ENCODE measurements at regions not wholly inside any gene's neighbourhood (a gene's known extent, or its start where the extent isn't known, plus 50 kb on each side); places are given as distances from the start of the nearest gene placed in this dataset.

GRCh38 chr10:36764823-36765222 lies 360.6 kb upstream of the ANKRD30A start:
- H3K4me3 ChIP-seq = no peak overlapping the region
- WGBS, 2 donors = 72 to 79% methylated on average over 4 of the region's 4 CpGs
- no peaks in the 10 kb centered on the region for H3K9me3 ChIP-seq
- no peaks in the 10 kb centered on the region for H3K27me3 ChIP-seq
- no peak for DNase-seq
- H3K36me3 ChIP-seq (ENCODE audit: low read depth, missing control alignments) = no peaks in the 10 kb centered on the region
- H3K4me1 ChIP-seq = peaks cover 18% of the 10 kb centered on the region
- no peak overlapping the region for H3K27ac ChIP-seq
- intact Hi-C loops (cut with DNase I; ENCODE audit: low total_unique reads) = no loop called here
- TF ChIP-seq CTCF (IDR thresholded peaks at IDR 0.05) (no peak), POLR2A (IDR thresholded peaks at IDR 0.05) (no peak)

- H3K4me3 ChIP-seq = no peak overlapping the region
- no peak for TF ChIP-seq CTCF (IDR thresholded peaks at IDR 0.05)
- no peak for TF ChIP-seq POLR2A (IDR thresholded peaks at IDR 0.05)
- H3K9me3 ChIP-seq = no peaks in the 10 kb centered on the region
- intact Hi-C loops (cut with DNase I; ENCODE audit: low total_unique reads) = no loop called here
- no peak for DNase-seq
- WGBS, 2 donors = 67 to 96% methylated on average over 1 of the region's 1 CpG
- no peak overlapping the region for H3K27ac ChIP-seq
- no peaks in the 10 kb centered on the region for H3K36me3 ChIP-seq (ENCODE audit: low read depth, missing control alignments)
- H3K27me3 ChIP-seq = no peaks in the 10 kb centered on the region
- peaks cover 17% of the 10 kb centered on the region for H3K4me1 ChIP-seq
These were observed 364.3 kb upstream of the ANKRD30A start for GRCh38 chr10:36761121-36761520.

GRCh38 chr10:36759141-36759805 lies 366.1 kb upstream of the ANKRD30A start:
- Histone ChIP-seq H3K4me3 (no peak overlapping the region), H3K9me3 (no peaks in the 10 kb centered on the region), H3K27me3 (no peaks in the 10 kb centered on the region), H3K4me1 (peaks cover 9% of the 10 kb centered on the region), H3K36me3 (ENCODE audit: low read depth, missing control alignments) (no peaks in the 10 kb centered on the region), H3K27ac (no peak overlapping the region)
- 23 to 34% methylated on average over 3 of the region's 3 CpGs for WGBS, 2 donors
- DNase-seq = no peak
- no peak for TF ChIP-seq POLR2A (IDR thresholded peaks at IDR 0.05)
- no peak for TF ChIP-seq CTCF (IDR thresholded peaks at IDR 0.05)
- intact Hi-C loops (cut with DNase I; ENCODE audit: low total_unique reads) = no loop called here

- no peak for DNase-seq
- Histone ChIP-seq H3K27ac (no peak overlapping the region), H3K9me3 (no peaks in the 10 kb centered on the region), H3K27me3 (no peaks in the 10 kb centered on the region), H3K4me1 (no peaks in the 10 kb centered on the region), H3K36me3 (ENCODE audit: low read depth, missing control alignments) (no peaks in the 10 kb centered on the region), H3K4me3 (no peak overlapping the region)
- WGBS, 2 donors = 94 to 96% methylated on average over 12 to 19 of the region's 19 CpGs
- no peak for TF ChIP-seq POLR2A (IDR thresholded peaks at IDR 0.05)
- no peak for TF ChIP-seq CTCF (IDR thresholded peaks at IDR 0.05)
- intact Hi-C loops (cut with DNase I; ENCODE audit: low total_unique reads) = no loop called here
These were observed 377.1 kb upstream of the ANKRD30A start for GRCh38 chr10:36748128-36748871.
